Ishikawa (cell line): ENCODE measurements at regions not wholly inside any gene's neighbourhood (a gene's known extent, or its start where the extent isn't known, plus 50 kb on each side); places are given as distances from the start of the nearest gene placed in this dataset.

Source experiments
- CEBPB ChIP-seq: IDR thresholded peaks from 2 replicates; pipeline ENCODE4 v1.6.1; 2012
- CREB1 ChIP-seq: IDR thresholded peaks from 2 replicates; pipeline ENCODE4 v1.6.1; 2012; ENCODE audit warnings: low read depth
- EGR1 ChIP-seq: IDR thresholded peaks from 2 replicates; pipeline ENCODE4 v1.6.1; 2012
- EP300 ChIP-seq: IDR thresholded peaks from 2 replicates; pipeline ENCODE4 v1.6.1; 2012; ENCODE audit warnings: borderline replicate concordance
- FOXM1 ChIP-seq: IDR thresholded peaks from 2 replicates; pipeline ENCODE4 v1.6.1; 2012; ENCODE audit warnings: low read depth, borderline replicate concordance
- NFIC ChIP-seq: IDR thresholded peaks from 2 replicates; pipeline ENCODE4 v1.6.1; 2012
- RAD21 ChIP-seq: IDR thresholded peaks from 2 replicates; pipeline ENCODE4 v1.6.1; 2012; ENCODE audit warnings: low read depth
- TAF1 ChIP-seq: IDR thresholded peaks from 2 replicates; pipeline ENCODE4 v1.6.1; 2012; ENCODE audit warnings: low read depth, mild to moderate bottlenecking
- TCF12 ChIP-seq: IDR thresholded peaks from 2 replicates; pipeline ENCODE4 v1.6.1; 2012; ENCODE audit warnings: low read depth
- YY1 ChIP-seq: IDR thresholded peaks from 2 replicates; pipeline ENCODE4 v1.6.1; 2012; ENCODE audit warnings: low read depth
- ZBTB7A ChIP-seq: IDR thresholded peaks from 2 replicates; pipeline ENCODE4 v1.6.1; 2012; ENCODE audit warnings: low read depth
- TF ChIP-seq, protein P1 (sequence below): IDR thresholded peaks from 2 replicates; pipeline ENCODE4 v1.6.1; 2012
- TF ChIP-seq, protein P2 (sequence below): IDR thresholded peaks from 2 replicates; pipeline ENCODE4 v1.6.1; 2012; ENCODE audit warnings: low read depth, mild to moderate bottlenecking
- TF ChIP-seq, protein P3 (sequence below): IDR thresholded peaks from 2 replicates; pipeline ENCODE4 v1.6.1; 2012

DNA sequence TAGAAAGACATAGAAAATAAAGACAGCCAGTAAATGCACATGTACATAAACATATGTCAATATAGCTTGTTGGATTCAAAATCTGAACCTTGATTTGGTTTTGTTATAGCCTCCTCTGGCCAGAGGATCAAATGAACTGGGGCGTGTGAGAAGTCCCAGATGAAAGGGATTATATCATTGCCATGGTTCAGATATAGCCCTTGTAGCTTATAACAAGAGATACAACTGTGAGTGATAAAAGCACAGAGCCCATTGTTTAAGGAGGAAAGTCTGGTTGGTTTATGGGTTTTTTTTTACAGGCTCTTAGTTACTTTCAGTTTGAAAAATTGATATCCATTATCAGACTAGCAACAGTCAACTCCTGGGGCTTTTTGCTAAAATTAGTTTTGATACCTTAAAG is 101.7 kb upstream of the GLRA2 start:
- no peak for TF ChIP-seq CEBPB
- TF ChIP-seq, protein P1, sequence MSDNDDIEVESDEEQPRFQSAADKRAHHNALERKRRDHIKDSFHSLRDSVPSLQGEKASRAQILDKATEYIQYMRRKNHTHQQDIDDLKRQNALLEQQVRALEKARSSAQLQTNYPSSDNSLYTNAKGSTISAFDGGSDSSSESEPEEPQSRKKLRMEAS: no peak
- TF ChIP-seq YY1: no peak
- no peak for TF ChIP-seq EGR1
- TF ChIP-seq TCF12: no peak
- no peak for TF ChIP-seq RAD21
- TF ChIP-seq, protein P2, sequence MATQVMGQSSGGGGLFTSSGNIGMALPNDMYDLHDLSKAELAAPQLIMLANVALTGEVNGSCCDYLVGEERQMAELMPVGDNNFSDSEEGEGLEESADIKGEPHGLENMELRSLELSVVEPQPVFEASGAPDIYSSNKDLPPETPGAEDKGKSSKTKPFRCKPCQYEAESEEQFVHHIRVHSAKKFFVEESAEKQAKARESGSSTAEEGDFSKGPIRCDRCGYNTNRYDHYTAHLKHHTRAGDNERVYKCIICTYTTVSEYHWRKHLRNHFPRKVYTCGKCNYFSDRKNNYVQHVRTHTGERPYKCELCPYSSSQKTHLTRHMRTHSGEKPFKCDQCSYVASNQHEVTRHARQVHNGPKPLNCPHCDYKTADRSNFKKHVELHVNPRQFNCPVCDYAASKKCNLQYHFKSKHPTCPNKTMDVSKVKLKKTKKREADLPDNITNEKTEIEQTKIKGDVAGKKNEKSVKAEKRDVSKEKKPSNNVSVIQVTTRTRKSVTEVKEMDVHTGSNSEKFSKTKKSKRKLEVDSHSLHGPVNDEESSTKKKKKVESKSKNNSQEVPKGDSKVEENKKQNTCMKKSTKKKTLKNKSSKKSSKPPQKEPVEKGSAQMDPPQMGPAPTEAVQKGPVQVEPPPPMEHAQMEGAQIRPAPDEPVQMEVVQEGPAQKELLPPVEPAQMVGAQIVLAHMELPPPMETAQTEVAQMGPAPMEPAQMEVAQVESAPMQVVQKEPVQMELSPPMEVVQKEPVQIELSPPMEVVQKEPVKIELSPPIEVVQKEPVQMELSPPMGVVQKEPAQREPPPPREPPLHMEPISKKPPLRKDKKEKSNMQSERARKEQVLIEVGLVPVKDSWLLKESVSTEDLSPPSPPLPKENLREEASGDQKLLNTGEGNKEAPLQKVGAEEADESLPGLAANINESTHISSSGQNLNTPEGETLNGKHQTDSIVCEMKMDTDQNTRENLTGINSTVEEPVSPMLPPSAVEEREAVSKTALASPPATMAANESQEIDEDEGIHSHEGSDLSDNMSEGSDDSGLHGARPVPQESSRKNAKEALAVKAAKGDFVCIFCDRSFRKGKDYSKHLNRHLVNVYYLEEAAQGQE: no peak
- TF ChIP-seq, protein P3, sequence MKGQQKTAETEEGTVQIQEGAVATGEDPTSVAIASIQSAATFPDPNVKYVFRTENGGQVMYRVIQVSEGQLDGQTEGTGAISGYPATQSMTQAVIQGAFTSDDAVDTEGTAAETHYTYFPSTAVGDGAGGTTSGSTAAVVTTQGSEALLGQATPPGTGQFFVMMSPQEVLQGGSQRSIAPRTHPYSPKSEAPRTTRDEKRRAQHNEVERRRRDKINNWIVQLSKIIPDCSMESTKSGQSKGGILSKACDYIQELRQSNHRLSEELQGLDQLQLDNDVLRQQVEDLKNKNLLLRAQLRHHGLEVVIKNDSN: no peak
- no peak for TF ChIP-seq TAF1
- no peak for TF ChIP-seq EP300
- no peak for TF ChIP-seq ZBTB7A
- no peak for TF ChIP-seq CREB1
- no peak for TF ChIP-seq FOXM1
- no peak for TF ChIP-seq NFIC
